A673 (cell line): ENCODE measurements at regions not wholly inside any gene's neighbourhood (a gene's known extent, or its start where the extent isn't known, plus 50 kb on each side); places are given as distances from the start of the nearest gene placed in this dataset.

Source experiments
- BruUV-seq: library from RNA; stranded (reverse); fragments of 400-500 nt; replicated peaks from 2 replicates; lab custom pipeline; 2021; lab: Mats Ljungman, UMichigan
- CTCF ChIA-PET: fragments of 300-600 bp; sonication (Branson Sonifier 250); formaldehyde crosslinking; loops from one replicate; lab custom pipeline; 2022; ENCODE audit warnings: antibody characterized with exemption; lab: Charles Lee
- POLR2A ChIA-PET: fragments of 300-600 bp; sonication (Branson Sonifier 250); formaldehyde crosslinking; loops from one replicate; lab custom pipeline; 2022; ENCODE audit warnings: antibody characterized with exemption; ENCODE audit not compliant: low non-redundant PET; lab: Charles Lee
- DNase-seq: peaks from one replicate; pipeline ENCODE4 v3.0.0-alpha.2; 2015; ENCODE audit warnings: low spot score
- H3K27ac ChIP-seq: fragments of 200-600 bp; sonication (generic); 2 replicates; pipeline ENCODE4 v1.5.1; 2016; ENCODE audit warnings: mixed run types, low read depth, mild to moderate bottlenecking, mixed read lengths, antibody characterized with exemption, low read length; ENCODE audit not compliant: poor library complexity, severe bottlenecking
- H3K27me3 ChIP-seq: fragments of 200-600 bp; sonication (generic); replicated peaks from 2 replicates; pipeline ENCODE4 v1.6.1; 2017; ENCODE audit warnings: mixed run types, low read depth, mild to moderate bottlenecking, mixed read lengths, antibody characterized with exemption, low read length; ENCODE audit not compliant: insufficient read depth, poor library complexity
- H3K36me3 ChIP-seq: fragments of 200-600 bp; sonication (generic); 2 replicates; pipeline ENCODE4 v1.6.1; 2016; ENCODE audit warnings: mixed run types, mild to moderate bottlenecking, mixed read lengths, antibody characterized with exemption, low read length; ENCODE audit not compliant: insufficient read depth, poor library complexity, severe bottlenecking
- H3K4me1 ChIP-seq: fragments of 200-600 bp; sonication (generic); 2 replicates; pipeline ENCODE4 v1.6.1; 2017; ENCODE audit warnings: mixed run types, mild to moderate bottlenecking, mixed read lengths, antibody characterized with exemption, low read length; ENCODE audit not compliant: insufficient read depth, poor library complexity, severe bottlenecking
- H3K4me3 ChIP-seq: fragments of 200-600 bp; sonication (generic); 2 replicates; pipeline ENCODE4 v1.5.1; 2016; ENCODE audit warnings: low read depth, mixed run types, mild to moderate bottlenecking, mixed read lengths, low read length; ENCODE audit not compliant: poor library complexity, severe bottlenecking
- H3K9me3 ChIP-seq: fragments of 200-600 bp; sonication (generic); 2 replicates; pipeline ENCODE4 v1.6.1; 2016; ENCODE audit warnings: mixed run types, low read depth, mild to moderate bottlenecking, mixed read lengths, antibody characterized with exemption, low read length; ENCODE audit not compliant: poor library complexity, severe bottlenecking
- CTCF ChIP-seq: fragments of 300-800, 200-600 bp; sonication (generic); conservative IDR thresholded peaks from 2 replicates; pipeline ENCODE4 v1.5.1; 2017; ENCODE audit warnings: low read depth, mild to moderate bottlenecking, antibody characterized with exemption, low read length, moderate library complexity, mixed read lengths
- EZH2 ChIP-seq: fragments of 200-600 bp; sonication (generic); IDR thresholded peaks from 2 replicates; pipeline ENCODE4 v1.6.1; 2017; ENCODE audit warnings: borderline replicate concordance, low read depth, mild to moderate bottlenecking, mixed read lengths, antibody characterized with exemption, low read length; ENCODE audit not compliant: poor library complexity, severe bottlenecking
- intact Hi-C: fragments of 100-400 bp; cut with micrococcal nuclease; formaldehyde crosslinking; loops from one replicate; pipeline ENCODE4 v1.10.0; 2022; ENCODE audit not compliant: unreplicated experiment

GRCh38 chr2:238502088-238502810 lies 75.5 kb downstream of the ASB1 start:
- Histone ChIP-seq H3K27me3 (peaks cover 4% of the 10 kb centered on the region), H3K4me3 (no peak overlapping the region), H3K27ac (no peak overlapping the region), H3K36me3 (no peaks in the 10 kb centered on the region), H3K9me3 (no peaks in the 10 kb centered on the region), H3K4me1 (no peaks in the 10 kb centered on the region)
- intact Hi-C loops: no loop called here
- DNase-seq: no peak
- BruUV-seq: no TSS peak
- ChIA-PET POLR2A (no interaction called here), CTCF (no interaction called here)
- TF ChIP-seq EZH2 (no peak), CTCF (no peak)

- no TSS peak for BruUV-seq
- no peaks in the 10 kb centered on the region for H3K4me1 ChIP-seq
- no peak overlapping the region for H3K27ac ChIP-seq
- TF ChIP-seq CTCF (no peak), EZH2 (no peak)
- no peak overlapping the region for H3K4me3 ChIP-seq
- no peaks in the 10 kb centered on the region for H3K36me3 ChIP-seq
- ChIA-PET POLR2A (no interaction called here), CTCF (no interaction called here)
- H3K27me3 ChIP-seq: peaks cover 4% of the 10 kb centered on the region
- no peaks in the 10 kb centered on the region for H3K9me3 ChIP-seq
- intact Hi-C loops: no loop called here
- no peak for DNase-seq
These were observed 76.4 kb downstream of the ASB1 start for GRCh38 chr2:238502956-238503791.

GRCh38 chr2:238504181-238504931 lies 77.6 kb downstream of the ASB1 start:
- intact Hi-C loops: no loop called here
- no peak for DNase-seq

More at GRCh38 chr2:238504181-238504931, 77.6 kb downstream of the ASB1 start:
- Histone ChIP-seq H3K9me3 (no peaks in the 10 kb centered on the region), H3K4me1 (no peaks in the 10 kb centered on the region), H3K4me3 (no peak overlapping the region), H3K36me3 (no peaks in the 10 kb centered on the region), H3K27me3 (peaks cover 4% of the 10 kb centered on the region), H3K27ac (no peak overlapping the region)
- POLR2A ChIA-PET: no interaction called here
- CTCF ChIA-PET: no interaction called here
- BruUV-seq: no TSS peak
- TF ChIP-seq EZH2 (no peak), CTCF (no peak)
